Neural cell (in vitro differentiated cells): ENCODE measurements at regions not wholly inside any gene's neighbourhood (a gene's known extent, or its start where the extent isn't known, plus 50 kb on each side); places are given as distances from the start of the nearest gene placed in this dataset.

Experiments used
- H2AFZ ChIP-seq: fragments of 200-600, 300-800 bp; sonication (generic), shearing (Covaris generic); 2 replicates; pipeline ENCODE4 v1.6.0; 2014; ENCODE audit warnings: low read depth, mild to moderate bottlenecking, antibody characterized with exemption, low read length, moderate library complexity
- H3F3A ChIP-seq: fragments of 200-600 bp; shearing (Covaris generic); 2 replicates; pipeline ENCODE4 v1.6.1; 2016; ENCODE audit warnings: mild to moderate bottlenecking, moderate library complexity, mixed read lengths, antibody characterized with exemption, low read length; ENCODE audit not compliant: insufficient read depth, poor library complexity, severe bottlenecking
- H3K27ac ChIP-seq: fragments of 200-600, 300-800 bp; sonication (generic), shearing (Covaris generic); 2 replicates; pipeline ENCODE4 v1.5.1; 2014; ENCODE audit warnings: mild to moderate bottlenecking, low read length, moderate library complexity
- H3K27me3 ChIP-seq: fragments of 300-800, 200-600 bp; sonication (generic), shearing (Covaris generic); 2 replicates; pipeline ENCODE4 v1.6.0; 2014; ENCODE audit warnings: mild to moderate bottlenecking, low read depth, low read length, moderate library complexity; ENCODE audit not compliant: insufficient read depth
- H3K36me3 ChIP-seq: fragments of 300-800, 200-600 bp; sonication (generic), shearing (Covaris generic); 2 replicates; pipeline ENCODE4 v1.5.1; 2014; ENCODE audit warnings: mild to moderate bottlenecking, antibody characterized with exemption, low read length, moderate library complexity; ENCODE audit not compliant: insufficient read depth
- H3K4me2 ChIP-seq: fragments of 300-800, 200-600 bp; sonication (generic), shearing (Covaris generic); 2 replicates; pipeline ENCODE4 v1.6.0; 2014; ENCODE audit warnings: mild to moderate bottlenecking, low read length
- H3K4me3 ChIP-seq: fragments of 300-800, 200-600 bp; sonication (generic), shearing (Covaris generic); 2 replicates; pipeline ENCODE4 v1.5.1; 2014; ENCODE audit warnings: mild to moderate bottlenecking, low read length, moderate library complexity
- H3K79me2 ChIP-seq: fragments of 200-600 bp; shearing (Covaris generic); replicated peaks from 2 replicates; pipeline ENCODE4 v1.6.0; 2014; ENCODE audit warnings: mild to moderate bottlenecking, low read length, moderate library complexity; ENCODE audit not compliant: insufficient read depth
- H3K9ac ChIP-seq: fragments of 300-800, 200-600 bp; sonication (generic), shearing (Covaris generic); 2 replicates; pipeline ENCODE4 v1.6.1; 2016; ENCODE audit warnings: mild to moderate bottlenecking, low read length, mixed read lengths
- H3K9me2 ChIP-seq: fragments of 200-600 bp; shearing (Covaris generic); 2 replicates; pipeline ENCODE4 v1.6.1; 2016; ENCODE audit warnings: mild to moderate bottlenecking, low read length, mixed read lengths; ENCODE audit not compliant: insufficient read depth
- H3K9me3 ChIP-seq: fragments of 200-600, 300-800 bp; sonication (generic), shearing (Covaris generic); 2 replicates; pipeline ENCODE4 v1.6.1; 2016; ENCODE audit warnings: mild to moderate bottlenecking, mixed run types, low read length, moderate library complexity, mixed read lengths
- H4K20me1 ChIP-seq: fragments of 200-600 bp; shearing (Covaris generic); 2 replicates; pipeline ENCODE4 v1.6.1; 2016; ENCODE audit warnings: mild to moderate bottlenecking, mixed run types; ENCODE audit not compliant: insufficient read depth
- CTCF ChIP-seq: fragments of 450-650 bp; IDR thresholded peaks from 2 replicates; pipeline ENCODE4 v1.5.1; 2014; ENCODE audit warnings: antibody characterized with exemption, mild to moderate bottlenecking, moderate library complexity; ENCODE audit not compliant: poor library complexity, severe bottlenecking
- EP300 ChIP-seq: fragments of 450-650 bp; conservative IDR thresholded peaks from 2 replicates; pipeline ENCODE4 v1.6.1; 2014; ENCODE audit warnings: antibody characterized with exemption, mild to moderate bottlenecking, moderate library complexity; ENCODE audit not compliant: poor library complexity, severe bottlenecking
- EZH2 ChIP-seq: fragments of 200-600, 300-800 bp; shearing (Covaris generic), sonication (generic); IDR thresholded peaks from 2 replicates; pipeline ENCODE4 v1.6.1; 2014; ENCODE audit warnings: antibody characterized with exemption, low read length, borderline replicate concordance, mild to moderate bottlenecking; ENCODE audit not compliant: insufficient read depth, poor library complexity, severe bottlenecking
- MXI1 ChIP-seq: fragments of 450-650 bp; conservative IDR thresholded peaks from 2 replicates; pipeline ENCODE4 v1.6.1; 2014; ENCODE audit warnings: antibody characterized with exemption, mild to moderate bottlenecking; ENCODE audit not compliant: poor library complexity, severe bottlenecking
- POLR2AphosphoS5 ChIP-seq: IDR thresholded peaks from 2 replicates; pipeline ENCODE4 v1.6.1; 2012
- RAD21 ChIP-seq: fragments of 450-650 bp; conservative IDR thresholded peaks from 2 replicates; pipeline ENCODE4 v1.6.1; 2014; ENCODE audit warnings: antibody characterized with exemption, mild to moderate bottlenecking, moderate library complexity
- REST ChIP-seq: IDR thresholded peaks from 2 replicates; pipeline ENCODE4 v1.6.1; 2012; ENCODE audit warnings: borderline replicate concordance
- SMC3 ChIP-seq: fragments of 450-650 bp; conservative IDR thresholded peaks from 2 replicates; pipeline ENCODE4 v1.6.1; 2014; ENCODE audit warnings: antibody characterized with exemption, mild to moderate bottlenecking, moderate library complexity; ENCODE audit not compliant: poor library complexity
- TAF1 ChIP-seq: IDR thresholded peaks from 2 replicates; pipeline ENCODE4 v1.6.1; 2012; ENCODE audit warnings: low read depth

- no peak for TF ChIP-seq REST
Observed at GRCh38 chr10:124248056-124249045, 155.0 kb upstream of the CHST15 start (continued).

- no peaks in the 10 kb centered on the region for H4K20me1 ChIP-seq
- no peaks in the 10 kb centered on the region for H3K27me3 ChIP-seq
- no peak overlapping the region for H3K27ac ChIP-seq
- no peak overlapping the region for H3K4me3 ChIP-seq
- H2AFZ ChIP-seq = no peak overlapping the region
- H3F3A ChIP-seq = no peaks in the 10 kb centered on the region
- H3K9me3 ChIP-seq = no peaks in the 10 kb centered on the region
- no peak overlapping the region for H3K4me2 ChIP-seq
- no peaks in the 10 kb centered on the region for H3K36me3 ChIP-seq
- no peak overlapping the region for H3K9ac ChIP-seq
- H3K9me2 ChIP-seq = no peaks in the 10 kb centered on the region
- H3K79me2 ChIP-seq = no peaks in the 10 kb centered on the region
- TF ChIP-seq EP300 (no peak), EZH2 (no peak), CTCF (no peak), POLR2AphosphoS5 (no peak), MXI1 (no peak), SMC3 (no peak), REST (no peak), TAF1 (no peak), RAD21 (no peak)
Observed at GRCh38 chr10:124245806-124246440, 152.5 kb upstream of the CHST15 start.
